DMS153 (cell line): ENCODE measurements at regions not wholly inside any gene's neighbourhood (a gene's known extent, or its start where the extent isn't known, plus 50 kb on each side); places are given as distances from the start of the nearest gene placed in this dataset.

ENCODE experiments used
- DNase-seq: peaks from one replicate; lab custom pipeline; 2025; lab: John Stamatoyannopoulos, UW

DNA sequence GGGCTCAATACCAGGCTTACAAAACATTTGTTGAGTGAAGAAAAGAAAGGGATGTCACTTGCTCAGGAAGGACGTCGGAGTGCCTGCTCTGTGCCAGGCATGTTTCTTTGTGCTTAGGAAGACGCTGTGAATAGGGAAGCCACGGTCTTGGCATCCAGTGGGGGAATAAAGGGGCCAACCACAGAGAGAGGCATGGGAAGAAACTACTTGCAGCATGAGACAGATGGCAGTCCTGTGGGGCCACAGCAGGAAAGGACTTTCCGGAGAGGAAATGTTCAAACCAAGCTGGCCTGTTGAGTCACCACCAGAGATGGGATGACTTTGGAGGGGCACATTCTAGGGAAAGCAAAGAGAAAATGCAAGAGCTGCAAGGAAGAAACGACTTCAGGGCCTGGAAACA lies 173.2 kb downstream of the CDH26 start:
- no peak for DNase-seq

DNA sequence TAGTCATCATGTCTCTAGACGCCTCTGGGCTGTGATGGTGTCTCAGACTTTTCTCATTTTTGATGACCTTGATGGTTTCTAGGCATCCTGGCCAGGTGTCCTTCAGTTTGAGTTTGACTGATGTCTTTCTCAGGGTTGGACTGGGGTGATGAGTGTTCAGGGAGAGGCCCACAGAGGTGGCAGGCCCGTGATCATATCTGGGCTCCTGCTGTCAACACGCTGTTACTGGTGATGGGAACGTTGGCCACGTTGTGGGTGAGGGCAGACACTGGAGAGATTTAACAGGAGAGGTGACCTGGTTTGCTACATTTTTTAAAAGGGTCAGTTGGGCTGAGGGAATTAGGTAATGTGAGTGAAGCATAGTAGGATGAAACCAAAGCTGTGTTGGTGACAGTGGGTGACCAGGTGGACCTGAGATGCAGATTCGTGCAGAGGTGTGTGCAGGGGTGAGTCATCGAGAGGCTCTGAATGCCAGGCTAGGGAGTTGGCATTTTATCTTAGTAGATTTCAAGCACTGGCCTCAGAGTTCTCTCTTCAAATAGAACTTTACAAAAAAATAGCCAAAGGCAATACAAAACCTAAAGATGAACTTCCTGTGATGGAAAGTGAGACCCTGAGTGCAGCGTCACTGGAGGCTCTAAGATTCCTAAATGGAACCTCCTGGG lies 174.1 kb downstream of the CDH26 start:
- no peak for DNase-seq

DNA sequence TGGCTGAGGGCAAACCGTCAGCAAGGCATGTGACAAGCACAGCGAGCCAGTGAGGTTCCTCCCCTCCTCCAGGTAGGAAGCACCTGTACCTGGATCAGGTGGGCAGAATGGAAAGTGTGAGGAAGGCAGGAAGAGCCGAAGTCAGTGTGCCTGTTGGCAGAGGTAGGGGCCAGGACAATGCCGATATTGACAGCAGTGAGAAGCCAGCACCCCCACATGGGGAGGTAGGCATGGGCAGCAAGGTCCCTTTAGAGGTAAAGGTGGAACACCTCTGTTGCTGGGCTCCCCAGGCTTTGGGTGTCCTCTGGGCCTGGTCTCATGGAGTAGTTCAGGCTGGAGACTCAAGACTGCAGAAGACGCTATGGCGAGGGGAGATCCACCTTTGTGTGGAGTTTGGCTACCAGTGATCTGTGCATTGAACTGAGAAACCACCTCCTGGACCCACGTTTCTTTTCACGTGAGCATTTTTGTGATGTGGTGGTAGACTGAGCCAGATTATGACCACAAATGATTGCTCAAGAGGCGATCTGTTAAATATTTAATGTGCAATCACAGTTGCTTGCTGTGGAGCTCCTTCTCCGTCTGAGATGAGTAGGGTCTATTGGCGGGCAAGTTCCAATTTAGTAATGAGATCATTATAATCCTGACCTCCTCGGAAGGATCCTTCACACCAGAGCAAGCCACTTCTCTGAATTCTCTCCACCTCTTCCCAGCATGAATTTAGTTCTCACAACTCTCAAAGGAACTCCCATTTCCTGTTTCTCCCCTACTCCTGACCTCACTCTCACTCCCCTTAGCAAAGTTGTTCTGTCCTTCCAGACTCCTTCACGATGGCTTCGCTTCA lies 174.8 kb downstream of the CDH26 start:
- no peak for DNase-seq

DNA sequence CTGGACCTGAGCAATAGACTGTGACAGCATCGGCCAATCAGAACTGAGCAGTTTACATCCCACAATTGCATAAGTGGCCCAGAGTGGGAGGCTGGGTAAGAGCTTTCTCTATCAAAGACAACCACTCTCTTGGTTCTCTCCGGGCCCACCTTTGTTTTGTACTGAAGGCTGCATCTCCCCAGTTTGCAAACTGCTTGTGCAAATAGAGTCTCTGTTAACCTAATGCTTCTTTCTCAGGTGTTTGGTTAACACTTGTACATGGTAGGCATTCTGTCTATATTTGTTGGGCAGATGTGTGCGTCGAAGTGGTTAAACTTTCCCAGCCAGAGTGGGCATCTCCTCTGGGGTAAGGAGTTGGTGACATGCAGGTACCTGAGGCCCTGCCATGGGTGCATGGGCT lies 177.1 kb downstream of the CDH26 start:
- DNase-seq, result no peak

DNA sequence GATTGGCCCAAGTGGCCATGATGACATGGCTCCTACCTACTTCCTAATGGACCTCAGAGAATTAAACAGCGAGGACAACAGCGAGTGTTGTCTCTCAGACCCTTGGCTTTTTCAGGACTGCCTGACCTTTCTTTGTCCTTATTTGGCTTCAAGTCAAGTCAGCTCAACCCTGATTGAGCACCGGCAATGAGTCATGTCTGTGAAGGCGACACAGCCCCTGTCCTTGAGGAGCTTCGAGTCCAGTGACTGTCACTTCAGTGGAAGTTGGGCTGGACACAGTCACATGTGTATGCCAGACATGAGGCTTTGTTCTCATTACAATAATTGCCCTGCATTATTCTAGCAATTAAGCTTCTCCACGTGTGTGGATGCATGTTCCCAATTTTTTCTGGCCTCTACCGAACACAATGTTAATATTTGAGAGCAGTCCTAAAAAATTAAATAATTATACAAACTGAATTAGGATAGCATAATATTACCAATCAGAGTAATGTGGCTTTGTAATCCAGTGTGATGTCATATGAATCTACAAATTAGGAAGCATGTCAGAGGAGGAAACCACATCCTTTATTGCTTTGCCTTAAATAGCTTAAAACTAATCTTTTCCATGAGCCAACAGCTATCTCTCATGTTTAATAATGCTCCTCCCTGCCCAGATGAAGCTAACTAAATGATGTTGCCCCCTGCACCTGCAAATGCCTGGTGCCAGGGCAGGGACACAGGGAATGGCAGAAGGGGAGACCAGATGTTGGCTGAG lies 178.6 kb downstream of the CDH26 start:
- DNase-seq, result no peak

DNA sequence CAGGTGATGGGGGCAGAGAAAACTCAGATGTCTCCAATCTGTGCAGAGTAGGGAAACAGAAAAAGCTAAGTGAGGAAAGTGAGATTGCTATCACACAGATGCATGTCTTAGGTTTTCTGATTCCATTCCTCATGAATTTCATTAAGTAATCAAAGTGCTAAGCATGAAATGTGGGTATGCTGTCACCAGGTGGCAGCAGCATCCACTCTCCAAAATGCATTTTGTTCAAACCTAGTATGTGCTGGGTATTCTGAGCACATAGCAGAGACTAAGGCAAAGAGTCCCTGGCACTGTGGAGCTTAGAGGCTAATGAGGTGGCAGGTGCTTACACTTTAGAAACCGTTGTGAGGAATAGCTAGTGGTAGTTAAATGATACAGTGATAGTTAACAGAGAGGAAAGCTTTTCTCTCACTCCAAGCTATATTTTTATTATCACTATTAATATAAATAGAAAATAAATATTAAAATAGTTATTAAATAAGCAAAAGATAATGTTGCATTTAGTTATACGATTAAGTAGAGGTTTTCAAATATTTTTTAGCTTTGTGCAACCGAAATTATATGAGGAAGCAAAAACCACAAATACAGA lies 179.5 kb downstream of the CDH26 start:
- DNase-seq, result peak; percentile 29

DNA sequence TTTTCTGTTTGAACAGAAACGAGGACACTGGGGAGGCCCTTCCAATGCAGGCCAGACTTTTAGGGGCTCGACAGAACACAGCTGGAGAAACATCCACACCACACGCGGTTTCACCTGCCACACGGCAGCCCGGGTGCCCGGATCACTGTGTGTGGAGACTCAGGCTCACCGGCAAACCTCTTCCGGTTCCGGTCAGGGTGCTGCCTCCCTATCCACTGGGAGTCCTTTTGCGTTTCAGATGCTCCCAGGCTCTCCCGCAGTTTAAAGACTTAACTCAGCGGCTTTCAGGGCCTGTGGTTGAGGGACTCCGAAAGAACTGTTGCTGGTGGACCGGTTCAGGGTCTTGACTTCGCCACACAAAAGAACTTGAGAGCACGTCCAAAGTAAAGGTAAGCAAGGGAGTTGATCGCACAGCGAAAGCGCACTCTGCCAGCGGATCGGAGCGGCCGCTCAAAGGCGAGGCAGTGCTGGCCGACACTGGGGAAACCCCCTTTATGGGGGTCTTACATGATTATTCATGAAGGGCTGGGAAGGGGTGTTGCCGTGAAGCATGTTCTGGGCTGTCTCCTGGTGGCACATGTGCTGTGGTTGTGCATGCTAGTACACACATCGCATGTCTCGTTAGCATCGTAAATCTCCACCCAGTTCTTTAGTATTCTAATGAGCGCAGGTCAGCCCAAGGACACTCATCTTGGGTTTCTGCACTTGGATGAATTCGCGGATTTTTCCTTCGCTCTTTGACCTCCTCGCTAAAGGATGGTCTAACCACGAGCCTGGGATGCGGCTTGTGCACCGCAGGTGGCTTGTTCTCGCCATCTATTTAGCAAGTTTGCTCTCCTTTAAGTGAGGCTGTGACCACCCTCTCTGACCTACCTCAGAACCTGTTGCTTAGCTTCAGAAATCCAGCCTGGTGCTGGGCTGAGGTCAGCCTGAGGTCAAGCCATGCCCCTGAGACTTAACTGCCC lies 180.3 kb downstream of the CDH26 start:
- DNase-seq, result no peak

DNA sequence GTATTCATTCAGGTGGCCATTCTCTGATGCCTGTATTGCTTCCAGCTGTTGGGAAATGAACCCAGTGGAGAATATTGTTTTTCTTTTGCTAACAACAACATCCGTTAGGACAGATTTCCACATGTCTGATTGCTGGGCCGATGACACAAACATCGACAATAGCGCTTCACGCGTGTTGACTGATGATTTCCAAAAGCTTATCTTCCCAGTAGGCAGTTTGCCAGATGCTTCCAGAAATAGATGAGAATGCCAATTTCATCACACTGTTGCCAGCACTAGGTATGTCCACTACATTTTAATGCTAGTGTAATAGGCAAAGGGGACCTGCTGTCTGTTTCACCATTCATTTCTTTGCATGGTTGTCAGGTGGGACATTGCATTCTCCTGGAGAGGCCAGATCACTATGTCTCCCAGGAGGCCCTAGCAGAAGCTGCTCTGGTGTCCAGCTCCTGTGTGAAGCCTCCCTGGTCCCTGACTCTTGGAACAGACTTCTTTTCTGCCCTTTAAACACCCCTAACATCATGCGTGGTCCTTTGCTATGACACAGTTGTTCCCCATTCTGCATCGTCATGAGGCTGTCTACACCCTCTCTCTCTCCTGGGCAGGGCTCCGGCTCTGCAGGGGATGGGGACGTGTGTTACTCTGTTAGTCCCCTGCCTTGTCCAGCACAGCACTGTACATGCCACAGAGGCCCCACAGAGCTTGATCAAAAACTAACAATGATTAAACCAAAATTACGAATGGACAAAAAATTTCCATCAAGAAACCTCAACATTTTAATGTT lies 181.6 kb downstream of the CDH26 start:
- DNase-seq, result no peak

DNA sequence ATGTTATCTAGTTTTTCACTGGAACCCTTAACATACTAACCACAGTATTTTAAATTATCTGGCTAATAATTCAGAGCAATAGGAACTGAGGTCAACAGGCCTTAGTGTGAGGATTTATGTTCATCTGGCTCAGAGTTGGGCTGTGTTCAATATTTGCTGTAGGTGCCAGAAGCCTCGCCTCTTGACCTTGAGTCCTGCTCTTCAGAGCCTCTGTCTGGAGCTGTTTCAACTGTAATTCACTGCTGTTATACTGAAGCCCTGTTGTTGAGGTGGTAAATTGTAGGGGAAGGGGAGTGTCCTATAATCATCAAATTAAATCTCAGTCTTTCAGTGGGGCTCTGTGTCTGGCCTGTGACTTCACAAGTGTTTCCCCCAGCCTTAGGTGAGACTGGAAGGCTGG lies 184.4 kb downstream of the CDH26 start:
- DNase-seq, result no peak

DNA sequence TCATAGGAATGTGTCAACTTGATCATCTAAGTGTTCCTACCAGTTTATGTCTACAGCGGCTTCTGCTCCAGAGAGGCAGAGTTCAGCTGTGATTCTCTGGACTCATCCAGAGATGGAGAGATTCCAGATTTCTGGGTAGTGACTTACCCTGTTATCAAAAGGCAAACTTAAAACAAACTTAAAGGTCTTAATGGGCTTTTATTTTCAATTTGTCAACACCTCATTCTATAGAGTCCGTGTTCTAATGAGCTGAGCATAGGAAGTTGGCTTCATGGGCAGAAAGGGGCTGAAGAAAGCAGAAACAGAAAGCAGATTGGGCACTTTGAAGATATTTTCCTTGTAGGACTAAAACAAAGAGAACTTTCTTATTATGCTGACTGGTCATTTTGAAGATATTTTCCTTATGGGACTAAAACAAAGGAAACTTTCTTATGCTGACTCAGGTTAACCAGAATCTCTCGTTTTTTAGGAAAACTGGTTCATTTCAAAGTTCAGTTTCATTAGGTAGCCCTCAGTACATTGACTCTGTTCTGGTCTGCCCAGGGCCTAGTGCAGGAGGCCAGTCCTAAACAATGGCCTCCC lies 185.1 kb downstream of the CDH26 start:
- DNase-seq, result no peak

DNA sequence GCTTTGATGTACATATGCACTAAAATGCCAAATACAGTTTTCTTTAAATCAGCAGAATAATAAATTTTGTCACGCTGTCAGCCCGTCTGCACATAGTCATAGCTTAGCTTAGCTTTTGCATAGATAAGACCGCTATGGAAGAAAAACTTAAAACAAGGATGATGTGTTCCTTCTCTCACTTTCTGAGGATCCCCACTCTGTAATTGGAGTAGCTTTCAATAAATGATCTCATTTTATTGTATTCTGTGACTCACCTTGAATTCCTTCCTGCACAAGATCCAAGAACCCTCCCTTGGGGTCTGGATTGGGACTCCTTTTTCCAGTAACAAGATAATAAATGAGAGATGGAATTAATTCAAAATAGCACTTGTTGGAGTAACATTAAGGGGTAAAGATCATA lies 186.2 kb downstream of the CDH26 start:
- no peak for DNase-seq

DNA sequence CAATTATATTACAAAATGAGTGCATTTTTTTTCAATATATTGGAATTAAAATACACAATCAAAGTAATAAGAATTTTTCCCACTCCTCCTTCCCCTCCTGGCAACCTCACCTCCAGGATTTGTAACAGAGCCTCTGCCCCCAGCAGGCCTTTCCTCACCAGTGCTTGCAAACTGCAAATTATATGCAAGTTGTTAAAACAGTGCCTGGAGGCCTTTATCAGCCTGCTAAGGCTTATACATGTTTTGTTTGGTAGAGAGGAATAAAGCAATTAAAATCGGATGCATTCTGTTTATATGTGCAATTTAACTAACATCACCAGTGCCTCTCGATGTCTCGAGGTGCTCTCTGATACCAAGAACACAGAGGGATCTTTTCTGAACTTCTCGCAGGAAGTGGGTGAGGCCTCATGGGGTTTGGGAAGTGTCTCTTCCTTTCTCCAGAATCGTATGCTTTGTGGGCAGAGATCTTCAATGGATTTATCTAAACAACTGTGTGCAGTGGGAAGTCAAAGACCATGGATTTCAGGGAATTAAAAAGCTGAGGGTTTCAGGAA lies 186.8 kb downstream of the CDH26 start:
- DNase-seq, result no peak

DNA sequence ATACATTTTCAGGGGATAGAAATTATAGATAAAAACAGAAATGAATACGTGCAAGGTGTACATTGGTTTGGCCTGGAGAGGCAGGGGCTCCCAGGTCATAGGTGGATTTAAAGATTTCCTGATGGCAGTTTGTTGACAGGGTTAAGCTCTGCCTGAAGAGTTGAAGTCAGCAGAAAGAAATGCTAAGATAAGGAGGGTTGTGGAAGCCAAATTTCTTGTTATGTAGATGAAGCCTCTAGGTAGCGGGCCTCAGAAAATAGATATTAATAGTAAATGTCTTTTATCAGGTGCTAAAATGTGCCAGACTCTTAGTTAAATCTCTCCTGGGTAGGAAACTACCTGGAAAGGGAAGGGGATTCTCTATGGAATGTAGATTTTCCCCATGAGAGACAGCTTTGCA lies 188.8 kb downstream of the CDH26 start:
- no peak for DNase-seq

DNA sequence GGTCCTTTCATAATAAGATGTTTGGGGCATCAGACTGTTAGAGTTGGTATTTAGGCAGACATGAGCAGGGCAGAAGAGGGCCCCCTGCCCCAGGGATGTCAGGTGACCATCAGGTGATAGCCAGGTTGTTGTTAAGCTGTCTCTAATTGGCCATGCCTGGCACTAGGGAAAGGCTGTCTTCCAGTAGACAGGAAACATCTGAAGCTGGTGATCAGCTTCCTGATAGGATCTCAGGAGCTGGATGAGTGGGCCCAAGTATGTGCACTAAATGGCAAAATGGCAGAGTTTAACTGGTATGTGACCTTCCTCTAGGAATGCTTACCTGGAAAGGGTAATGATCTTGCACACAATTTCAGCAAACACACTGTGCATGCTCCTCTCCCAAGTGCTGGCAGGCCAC lies 190.7 kb downstream of the CDH26 start:
- no peak for DNase-seq

DNA sequence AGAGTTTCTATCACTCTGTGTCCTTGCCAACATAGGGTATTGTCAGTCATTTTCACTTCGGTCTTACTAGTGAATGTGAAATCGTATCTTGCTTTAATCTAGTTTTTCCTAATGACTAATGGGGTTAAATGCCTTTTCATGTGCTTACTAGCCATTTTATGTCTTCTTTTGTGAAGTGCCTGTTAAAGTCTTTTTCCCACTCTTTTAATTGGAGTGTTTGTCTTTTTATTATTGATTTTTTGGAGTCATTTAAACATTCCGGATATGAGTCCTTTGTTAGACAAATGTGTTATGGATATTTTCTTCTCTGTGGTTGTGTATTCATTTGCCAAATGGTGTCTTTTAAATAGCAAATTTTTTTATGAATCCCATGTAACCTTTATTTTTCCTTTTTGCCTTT lies 194.6 kb downstream of the CDH26 start:
- peak; percentile 76 for DNase-seq

DNA sequence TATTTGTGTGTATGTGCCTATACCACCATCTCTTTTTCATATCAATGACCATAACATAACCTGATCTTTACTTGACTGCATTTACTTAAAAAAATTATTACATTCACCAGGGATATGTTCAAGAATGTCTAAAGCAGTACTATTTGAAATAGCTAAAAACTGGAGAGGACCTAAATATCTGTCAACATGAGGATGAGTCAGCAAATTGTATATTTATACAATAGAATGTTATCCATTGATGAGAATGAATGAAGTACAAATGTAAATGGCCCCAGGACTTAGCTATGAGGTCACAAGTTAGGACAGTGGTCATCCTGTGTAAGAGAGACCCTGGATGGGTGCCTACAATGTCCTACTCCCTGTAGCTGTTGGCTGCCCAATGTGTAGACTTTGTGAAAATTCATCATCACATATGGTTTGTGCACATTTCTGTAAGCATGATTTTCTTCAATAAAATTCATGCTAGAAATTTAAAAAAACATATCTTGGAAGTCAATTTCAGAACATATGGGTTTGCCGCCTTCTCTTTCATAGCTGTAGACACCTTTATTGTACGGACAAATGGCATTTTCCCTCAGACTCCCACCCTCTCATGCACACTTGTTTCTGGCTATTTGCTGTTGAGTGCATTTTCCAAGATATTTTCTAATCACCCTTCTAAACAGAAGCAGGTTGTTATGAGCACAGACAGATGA lies 202.4 kb downstream of the CDH26 start:
- no peak for DNase-seq

DNA sequence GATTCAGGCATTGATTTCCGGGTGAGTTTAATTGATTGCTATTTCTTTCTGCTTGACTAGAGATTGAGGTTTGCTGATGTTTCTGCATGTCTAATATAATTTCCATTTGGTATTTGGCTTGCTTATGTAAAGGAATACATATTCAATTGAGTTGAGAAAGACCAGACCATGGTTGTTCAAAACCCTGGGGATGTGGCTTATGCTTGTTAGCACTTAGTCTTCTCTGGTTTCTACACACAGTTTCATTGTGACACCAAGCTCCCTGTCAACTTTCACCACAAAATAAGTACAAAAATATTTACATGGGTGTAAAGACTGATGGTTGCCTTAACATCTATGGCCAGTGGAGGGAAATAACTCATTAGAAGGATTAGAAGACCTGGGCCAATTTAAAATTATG lies 209.6 kb downstream of the CDH26 start:
- DNase-seq, result no peak

DNA sequence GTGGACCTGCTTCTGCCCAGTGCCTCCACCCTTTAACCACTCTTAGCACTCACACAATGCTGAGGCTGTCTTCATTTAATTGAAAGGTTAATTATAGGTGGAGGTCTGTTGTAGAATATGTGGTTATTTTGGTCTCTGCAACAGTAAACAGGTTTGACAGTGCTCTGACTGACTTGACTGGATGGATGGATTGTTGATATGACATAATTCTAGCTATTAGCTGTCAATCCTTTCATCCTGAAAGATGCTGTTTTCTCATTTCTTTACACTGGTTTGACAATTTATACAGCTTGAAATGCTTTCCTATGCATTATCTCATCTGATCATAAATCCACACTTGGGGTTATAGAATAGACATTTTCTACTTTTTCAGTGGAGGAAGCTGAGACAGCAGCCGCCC lies 210.7 kb downstream of the CDH26 start:
- no peak for DNase-seq

DNA sequence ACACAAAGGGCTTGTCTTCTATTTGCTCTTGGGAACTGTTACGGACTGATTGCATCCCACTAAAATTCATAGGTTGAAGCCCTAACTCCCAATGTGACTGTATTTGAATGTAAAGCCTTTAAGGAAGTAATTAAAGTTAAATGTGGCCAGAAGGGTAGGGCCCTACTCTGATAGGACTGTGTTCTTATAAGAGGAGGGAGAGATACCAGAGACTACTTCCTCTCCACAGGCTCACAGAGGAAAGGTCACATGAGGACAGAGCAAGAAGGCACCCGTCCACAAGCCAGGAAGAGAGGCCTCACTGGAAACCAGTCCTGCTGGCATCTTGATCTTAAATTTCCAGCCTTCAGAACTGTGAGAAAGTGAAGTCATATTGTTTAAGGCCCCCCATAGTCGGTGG lies 211.9 kb downstream of the CDH26 start:
- no peak for DNase-seq
